ENCODE measurements at regions not wholly inside any gene's neighbourhood (a gene's known extent, or its start where the extent isn't known, plus 50 kb on each side); places are given as distances from the start of the nearest gene placed in this dataset.

GRCh38 chr15:39413558-39413957, 167.3 kb upstream of the THBS1 start:
- Histone ChIP-seq H3K4me1 (no peaks in the 10 kb centered on the region), H3K9me3 (no peaks in the 10 kb centered on the region), H3K4me3 (no peak overlapping the region), H3K36me3 (ENCODE audit: insufficient read depth in 1 of 2, low read depth in 1 of 2) (no peaks in the 10 kb centered on the region), H3K27ac (no peak overlapping the region), H3K27me3 (ENCODE audit: insufficient read depth in 3 of 3, low read length in 2 of 3) (no peaks in the 10 kb centered on the region)
- DNase-seq (no peak), ATAC-seq (no peak)
- WGBS, 3 donors = 57 to 63% (median 60%) methylated on average over 1 of the region's 1 CpG
- intact Hi-C loops (cut with DNase I) = loop anchor here in 1 of 2 donors (10.0 kb wide), 1 partner anchor 61 kb away; no protein-coding TSS in a partner anchor
- TF ChIP-seq, protein P1, sequence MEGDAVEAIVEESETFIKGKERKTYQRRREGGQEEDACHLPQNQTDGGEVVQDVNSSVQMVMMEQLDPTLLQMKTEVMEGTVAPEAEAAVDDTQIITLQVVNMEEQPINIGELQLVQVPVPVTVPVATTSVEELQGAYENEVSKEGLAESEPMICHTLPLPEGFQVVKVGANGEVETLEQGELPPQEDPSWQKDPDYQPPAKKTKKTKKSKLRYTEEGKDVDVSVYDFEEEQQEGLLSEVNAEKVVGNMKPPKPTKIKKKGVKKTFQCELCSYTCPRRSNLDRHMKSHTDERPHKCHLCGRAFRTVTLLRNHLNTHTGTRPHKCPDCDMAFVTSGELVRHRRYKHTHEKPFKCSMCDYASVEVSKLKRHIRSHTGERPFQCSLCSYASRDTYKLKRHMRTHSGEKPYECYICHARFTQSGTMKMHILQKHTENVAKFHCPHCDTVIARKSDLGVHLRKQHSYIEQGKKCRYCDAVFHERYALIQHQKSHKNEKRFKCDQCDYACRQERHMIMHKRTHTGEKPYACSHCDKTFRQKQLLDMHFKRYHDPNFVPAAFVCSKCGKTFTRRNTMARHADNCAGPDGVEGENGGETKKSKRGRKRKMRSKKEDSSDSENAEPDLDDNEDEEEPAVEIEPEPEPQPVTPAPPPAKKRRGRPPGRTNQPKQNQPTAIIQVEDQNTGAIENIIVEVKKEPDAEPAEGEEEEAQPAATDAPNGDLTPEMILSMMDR (IDR thresholded peaks at IDR 0.05) = no peak

DNA sequence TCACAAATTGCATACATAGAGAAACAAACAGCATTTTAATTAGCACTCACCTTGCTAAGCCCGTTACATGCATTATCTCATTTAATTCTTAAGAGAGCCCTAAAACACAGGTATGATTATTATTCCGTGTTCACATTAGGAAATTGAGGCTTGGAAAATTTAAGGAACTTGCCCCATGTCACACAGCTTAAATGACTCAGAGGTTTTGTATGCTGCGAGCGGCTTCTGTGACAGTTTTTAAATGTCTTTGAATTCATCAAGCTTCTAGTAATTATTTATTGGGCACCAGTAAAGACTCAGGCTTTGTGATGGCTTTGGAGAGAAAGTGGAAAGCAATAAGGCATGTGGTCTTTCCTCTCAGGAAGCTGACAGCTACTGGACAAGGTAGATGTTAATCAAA, 166.7 kb upstream of the THBS1 start:
- DNase-seq = no peak
- ATAC-seq = no peak
- Histone ChIP-seq H3K36me3 (ENCODE audit: insufficient read depth in 1 of 2, low read depth in 1 of 2) (no peaks in the 10 kb centered on the region), H3K27me3 (ENCODE audit: insufficient read depth in 3 of 3, low read length in 2 of 3) (no peaks in the 10 kb centered on the region), H3K9me3 (no peaks in the 10 kb centered on the region), H3K4me3 (no peak overlapping the region), H3K4me1 (no peaks in the 10 kb centered on the region), H3K27ac (no peak overlapping the region)
- TF ChIP-seq, protein P1 (IDR thresholded peaks at IDR 0.05) = no peak
- 88 to 93% (median 88%) methylated on average over 4 of the region's 4 CpGs for WGBS, 3 donors
- intact Hi-C loops (cut with DNase I) = loop anchor here in 1 of 2 donors (10.0 kb wide), 1 partner anchor 61 kb away; no protein-coding TSS in a partner anchor

DNA sequence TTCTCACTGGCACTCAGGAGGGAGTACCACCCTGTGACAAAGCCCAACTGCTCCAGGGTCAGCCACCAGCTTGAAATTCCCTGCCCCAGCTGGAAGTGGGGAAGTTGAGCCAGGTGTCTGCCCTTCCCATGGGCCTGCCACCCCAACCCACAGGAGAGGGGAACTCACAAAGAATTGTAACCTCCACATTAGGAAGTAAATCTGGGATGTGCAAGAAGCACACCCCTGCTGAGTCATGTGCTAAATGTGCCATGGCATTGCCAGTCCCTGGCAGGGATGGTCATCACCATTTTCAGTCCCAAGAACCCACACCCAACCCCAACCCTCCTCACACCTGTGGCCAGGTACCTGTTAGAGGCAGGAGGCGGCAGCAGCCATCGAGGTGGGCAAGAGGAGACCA, 165.2 kb upstream of the THBS1 start:
- DNase-seq (no peak), ATAC-seq (no peak)
- Histone ChIP-seq H3K4me3 (no peak overlapping the region), H3K4me1 (no peaks in the 10 kb centered on the region), H3K36me3 (ENCODE audit: insufficient read depth in 1 of 2, low read depth in 1 of 2) (no peaks in the 10 kb centered on the region), H3K27me3 (ENCODE audit: insufficient read depth in 3 of 3, low read length in 2 of 3) (no peaks in the 10 kb centered on the region), H3K27ac (no peak overlapping the region), H3K9me3 (no peaks in the 10 kb centered on the region)
- 42 to 49% (median 42%) methylated on average over 2 of the region's 2 CpGs for WGBS, 3 donors
- intact Hi-C loops (cut with DNase I) = loop anchor here in 1 of 2 donors (10.0 kb wide), 1 partner anchor 59 kb away; no protein-coding TSS in a partner anchor
- TF ChIP-seq, protein P1 (IDR thresholded peaks at IDR 0.05) = no peak

GRCh38 chr15:39416258-39416657, 164.6 kb upstream of the THBS1 start:
- 90 to 95% (median 94%) methylated on average over 4 of the region's 4 CpGs for WGBS, 3 donors
- no peak for DNase-seq
- TF ChIP-seq, protein P1 (IDR thresholded peaks at IDR 0.05) = no peak

More at GRCh38 chr15:39416258-39416657, 164.6 kb upstream of the THBS1 start:
- no peak overlapping the region for H3K4me3 ChIP-seq
- no peaks in the 10 kb centered on the region for H3K27me3 ChIP-seq (ENCODE audit: insufficient read depth in 3 of 3, low read length in 2 of 3)
- intact Hi-C loops (cut with DNase I) = loop anchor here in 1 of 2 donors (10.0 kb wide), 1 partner anchor 59 kb away; no protein-coding TSS in a partner anchor
- ATAC-seq = no peak
- no peaks in the 10 kb centered on the region for H3K9me3 ChIP-seq
- H3K4me1 ChIP-seq = no peaks in the 10 kb centered on the region
- no peak overlapping the region for H3K27ac ChIP-seq
- no peaks in the 10 kb centered on the region for H3K36me3 ChIP-seq (ENCODE audit: insufficient read depth in 1 of 2, low read depth in 1 of 2)
